ENCODE measurements at regions not wholly inside any gene's neighbourhood (a gene's known extent, or its start where the extent isn't known, plus 50 kb on each side); places are given as distances from the start of the nearest gene placed in this dataset.

- DNase-seq (ENCODE audit: low read depth): no peak
These were observed 754.5 kb downstream of the C6orf118 start for GRCh38 chr6:164554700-164555476.

- no peak for DNase-seq (ENCODE audit: low read depth)
These were observed 755.2 kb downstream of the C6orf118 start for GRCh38 chr6:164554226-164554625.

- no peak for DNase-seq (ENCODE audit: low read depth)
These were observed 757.7 kb downstream of the C6orf118 start for GRCh38 chr6:164551706-164552105.

- DNase-seq (ENCODE audit: low read depth): no peak
These were observed 762.3 kb downstream of the C6orf118 start for GRCh38 chr6:164547076-164547475.

- no peak for DNase-seq (ENCODE audit: low read depth)
These were observed 763.1 kb downstream of the C6orf118 start for GRCh38 chr6:164546263-164546662.

- DNase-seq (ENCODE audit: low read depth): no peak
These were observed 775.2 kb downstream of the C6orf118 start for GRCh38 chr6:164534070-164534766.

- DNase-seq (ENCODE audit: low read depth): no peak
These were observed 776.4 kb downstream of the C6orf118 start for GRCh38 chr6:164533045-164533362.

GRCh38 chr6:164532198-164533044 is 777.0 kb downstream of the C6orf118 start:
- no peak for DNase-seq (ENCODE audit: low read depth)

GRCh38 chr6:164531736-164532135 is 777.7 kb downstream of the C6orf118 start:
- no peak for DNase-seq (ENCODE audit: low read depth)

- no peak for DNase-seq (ENCODE audit: low read depth)
These were observed 780.9 kb downstream of the C6orf118 start for GRCh38 chr6:164528539-164528938.

GRCh38 chr6:164523087-164523654 is 786.2 kb downstream of the C6orf118 start:
- no peak for DNase-seq (ENCODE audit: low read depth)

- no peak for DNase-seq (ENCODE audit: low read depth)
These were observed 788.5 kb downstream of the C6orf118 start for GRCh38 chr6:164520916-164521315.

- no peak for DNase-seq (ENCODE audit: low read depth)
These were observed 802.0 kb downstream of the C6orf118 start for GRCh38 chr6:164507206-164507940.

GRCh38 chr6:164505425-164505824 is 804.0 kb downstream of the C6orf118 start:
- DNase-seq (ENCODE audit: low read depth): no peak

- no peak for DNase-seq (ENCODE audit: low read depth)
These were observed 806.6 kb downstream of the C6orf118 start for GRCh38 chr6:164502833-164503232.

- no peak for DNase-seq (ENCODE audit: low read depth)
These were observed 813.4 kb downstream of the C6orf118 start for GRCh38 chr6:164495882-164496495.

- DNase-seq (ENCODE audit: low read depth): no peak
These were observed 831.0 kb downstream of the C6orf118 start for GRCh38 chr6:164478426-164478825.

GRCh38 chr6:164477790-164478189 is 831.6 kb downstream of the C6orf118 start:
- DNase-seq (ENCODE audit: low read depth): no peak

- DNase-seq (ENCODE audit: low read depth): no peak
These were observed 832.3 kb downstream of the C6orf118 start for GRCh38 chr6:164477101-164477500.

- no peak for DNase-seq (ENCODE audit: low read depth)
These were observed 840.0 kb downstream of the C6orf118 start for GRCh38 chr6:164469276-164469949.

GRCh38 chr6:164455835-164456234 is 853.6 kb downstream of the C6orf118 start:
- DNase-seq (ENCODE audit: low read depth): no peak
